GM11168 (cell line): ENCODE measurements at regions not wholly inside any gene's neighbourhood (a gene's known extent, or its start where the extent isn't known, plus 50 kb on each side); places are given as distances from the start of the nearest gene placed in this dataset.

Experiments
- in situ Hi-C: fragments of 300-500 bp; cut with MboI; formaldehyde crosslinking; loops from one replicate; pipeline ENCODE4 v1.12.0; 2022; ENCODE audit warnings: low sequenced_read_pairs; ENCODE audit not compliant: unreplicated experiment

- in situ Hi-C loops, result no loop called here
Observed at GRCh38 chr7:45343746-45344145, 186.2 kb downstream of the RAMP3 start.

- in situ Hi-C loops, result no loop called here
Observed at GRCh38 chr7:45347804-45348203, 190.2 kb downstream of the RAMP3 start.

GRCh38 chr7:45349090-45349489 is 191.5 kb downstream of the RAMP3 start:
- in situ Hi-C loops, result no loop called here

- in situ Hi-C loops, result no loop called here
Observed at GRCh38 chr7:45350896-45351295, 193.3 kb downstream of the RAMP3 start.

GRCh38 chr7:45358287-45358686 is 200.7 kb downstream of the RAMP3 start:
- in situ Hi-C loops, result no loop called here

GRCh38 chr7:45359250-45359649 is 201.7 kb downstream of the RAMP3 start:
- in situ Hi-C loops, result no loop called here

- in situ Hi-C loops, result no loop called here
Observed at GRCh38 chr7:45359776-45360175, 202.2 kb downstream of the RAMP3 start.

- in situ Hi-C loops, result no loop called here
Observed at GRCh38 chr7:45363669-45364068, 206.1 kb downstream of the RAMP3 start.

GRCh38 chr7:45365341-45365740 is 207.8 kb downstream of the RAMP3 start:
- in situ Hi-C loops, result no loop called here

GRCh38 chr7:45366475-45366874 is 207.7 kb upstream of the ADCY1 start:
- in situ Hi-C loops, result no loop called here

- in situ Hi-C loops, result no loop called here
Observed at GRCh38 chr7:45367026-45367425, 207.1 kb upstream of the ADCY1 start.

GRCh38 chr7:45368129-45368807 is 205.9 kb upstream of the ADCY1 start:
- in situ Hi-C loops, result no loop called here

GRCh38 chr7:45384499-45384898 is 189.7 kb upstream of the ADCY1 start:
- in situ Hi-C loops, result no loop called here

- in situ Hi-C loops, result no loop called here
Observed at GRCh38 chr7:45387837-45388236, 186.3 kb upstream of the ADCY1 start.

GRCh38 chr7:45389073-45389872 is 184.9 kb upstream of the ADCY1 start:
- in situ Hi-C loops, result no loop called here

GRCh38 chr7:45390180-45390579 is 184.0 kb upstream of the ADCY1 start:
- in situ Hi-C loops, result no loop called here

- in situ Hi-C loops, result no loop called here
Observed at GRCh38 chr7:45390731-45391130, 183.4 kb upstream of the ADCY1 start.

GRCh38 chr7:45391618-45392451 is 182.3 kb upstream of the ADCY1 start:
- in situ Hi-C loops, result no loop called here

GRCh38 chr7:45394117-45394708 is 180.0 kb upstream of the ADCY1 start:
- in situ Hi-C loops, result no loop called here

- in situ Hi-C loops, result no loop called here
Observed at GRCh38 chr7:45399069-45399468, 175.1 kb upstream of the ADCY1 start.

GRCh38 chr7:45400680-45401079 is 173.5 kb upstream of the ADCY1 start:
- in situ Hi-C loops, result no loop called here
